HK-2 (cell line): ENCODE measurements at regions not wholly inside any gene's neighbourhood (a gene's known extent, or its start where the extent isn't known, plus 50 kb on each side); places are given as distances from the start of the nearest gene placed in this dataset.

Experiments
- DNase-seq: peaks from one replicate; pipeline ENCODE4 v3.0.0-alpha.2; 2018; ENCODE audit not compliant: unreplicated experiment

GRCh38 chr1:34610063-34610462 lies 144.8 kb upstream of the GJB5 start:
- DNase-seq: no peak

- DNase-seq: no peak
These were observed 143.3 kb upstream of the GJB5 start for GRCh38 chr1:34611571-34611970.

GRCh38 chr1:34612091-34612827 lies 142.6 kb upstream of the GJB5 start:
- no peak for DNase-seq

GRCh38 chr1:34617321-34618118 lies 137.3 kb upstream of the GJB5 start:
- DNase-seq: no peak

- DNase-seq: no peak
These were observed 136.5 kb upstream of the GJB5 start for GRCh38 chr1:34618381-34618780.

- DNase-seq: no peak
These were observed 135.6 kb upstream of the GJB5 start for GRCh38 chr1:34619256-34619655.

GRCh38 chr1:34621916-34622315 lies 132.9 kb upstream of the GJB5 start:
- no peak for DNase-seq

GRCh38 chr1:34625521-34626015 lies 129.3 kb upstream of the GJB5 start:
- DNase-seq: no peak

GRCh38 chr1:34627465-34628240 lies 127.2 kb upstream of the GJB5 start:
- no peak for DNase-seq

- no peak for DNase-seq
These were observed 123.7 kb upstream of the GJB5 start for GRCh38 chr1:34631126-34631525.

- no peak for DNase-seq
These were observed 115.1 kb upstream of the GJB5 start for GRCh38 chr1:34639701-34640100.

GRCh38 chr1:34640654-34641401 lies 114.0 kb upstream of the GJB5 start:
- DNase-seq: no peak

GRCh38 chr1:34642679-34643078 lies 112.2 kb upstream of the GJB5 start:
- no peak for DNase-seq

GRCh38 chr1:34645109-34645688 lies 109.6 kb upstream of the GJB5 start:
- DNase-seq: no peak

GRCh38 chr1:34645919-34646318 lies 108.9 kb upstream of the GJB5 start:
- DNase-seq: no peak

GRCh38 chr1:34648501-34648900 lies 106.3 kb upstream of the GJB5 start:
- DNase-seq: no peak

GRCh38 chr1:34650090-34650489 lies 104.8 kb upstream of the GJB5 start:
- no peak for DNase-seq

GRCh38 chr1:34650800-34651199 lies 104.0 kb upstream of the GJB5 start:
- no peak for DNase-seq

GRCh38 chr1:34653110-34653509 lies 101.7 kb upstream of the GJB5 start:
- DNase-seq: no peak

- DNase-seq: no peak
These were observed 99.5 kb upstream of the GJB5 start for GRCh38 chr1:34655206-34655874.

GRCh38 chr1:34655875-34656240 lies 99.0 kb upstream of the GJB5 start:
- no peak for DNase-seq
